ENCODE measurements at regions not wholly inside any gene's neighbourhood (a gene's known extent, or its start where the extent isn't known, plus 50 kb on each side); places are given as distances from the start of the nearest gene placed in this dataset.
"Not testable (repeated sequence)": the region's sequence is repeated elsewhere in the genome, so short reads cannot be mapped to it uniquely, and the experiment has no call there.

DNA sequence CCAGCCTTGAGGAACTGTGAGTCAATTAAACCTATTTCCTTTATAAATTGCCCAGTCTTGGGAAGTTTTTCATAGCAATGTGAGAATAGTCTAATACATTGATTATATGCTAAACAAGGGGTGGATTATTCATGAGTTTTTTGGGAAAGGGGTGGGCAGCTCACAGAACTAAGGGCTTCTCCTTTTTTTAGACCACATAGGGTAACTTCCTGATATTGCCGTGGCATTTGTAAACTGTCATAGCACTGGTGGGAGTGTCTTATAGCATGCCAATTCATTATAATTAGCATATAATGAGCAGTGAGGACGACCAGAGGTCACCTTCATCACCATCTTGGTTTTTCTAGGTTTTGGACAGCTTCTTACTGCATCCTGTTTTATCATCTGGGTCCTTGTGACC is 72.4 kb upstream of the PRKX start:
- TF ChIP-seq CTCF (IDR thresholded peaks at IDR 0.05; ENCODE audit: poor library complexity, severe bottlenecking); POLR2AphosphoS5 (IDR thresholded peaks at IDR 0.05); EP300 (conservative IDR thresholded peaks at IDR 0.05; ENCODE audit: poor library complexity, severe bottlenecking); RAD21 (conservative IDR thresholded peaks at IDR 0.05); TAF1 (IDR thresholded peaks at IDR 0.05; ENCODE audit: low read depth); SMC3 (conservative IDR thresholded peaks at IDR 0.05; ENCODE audit: poor library complexity); MXI1 (conservative IDR thresholded peaks at IDR 0.05; ENCODE audit: poor library complexity, severe bottlenecking): not testable (repeated sequence)
- TF ChIP-seq, protein P1, sequence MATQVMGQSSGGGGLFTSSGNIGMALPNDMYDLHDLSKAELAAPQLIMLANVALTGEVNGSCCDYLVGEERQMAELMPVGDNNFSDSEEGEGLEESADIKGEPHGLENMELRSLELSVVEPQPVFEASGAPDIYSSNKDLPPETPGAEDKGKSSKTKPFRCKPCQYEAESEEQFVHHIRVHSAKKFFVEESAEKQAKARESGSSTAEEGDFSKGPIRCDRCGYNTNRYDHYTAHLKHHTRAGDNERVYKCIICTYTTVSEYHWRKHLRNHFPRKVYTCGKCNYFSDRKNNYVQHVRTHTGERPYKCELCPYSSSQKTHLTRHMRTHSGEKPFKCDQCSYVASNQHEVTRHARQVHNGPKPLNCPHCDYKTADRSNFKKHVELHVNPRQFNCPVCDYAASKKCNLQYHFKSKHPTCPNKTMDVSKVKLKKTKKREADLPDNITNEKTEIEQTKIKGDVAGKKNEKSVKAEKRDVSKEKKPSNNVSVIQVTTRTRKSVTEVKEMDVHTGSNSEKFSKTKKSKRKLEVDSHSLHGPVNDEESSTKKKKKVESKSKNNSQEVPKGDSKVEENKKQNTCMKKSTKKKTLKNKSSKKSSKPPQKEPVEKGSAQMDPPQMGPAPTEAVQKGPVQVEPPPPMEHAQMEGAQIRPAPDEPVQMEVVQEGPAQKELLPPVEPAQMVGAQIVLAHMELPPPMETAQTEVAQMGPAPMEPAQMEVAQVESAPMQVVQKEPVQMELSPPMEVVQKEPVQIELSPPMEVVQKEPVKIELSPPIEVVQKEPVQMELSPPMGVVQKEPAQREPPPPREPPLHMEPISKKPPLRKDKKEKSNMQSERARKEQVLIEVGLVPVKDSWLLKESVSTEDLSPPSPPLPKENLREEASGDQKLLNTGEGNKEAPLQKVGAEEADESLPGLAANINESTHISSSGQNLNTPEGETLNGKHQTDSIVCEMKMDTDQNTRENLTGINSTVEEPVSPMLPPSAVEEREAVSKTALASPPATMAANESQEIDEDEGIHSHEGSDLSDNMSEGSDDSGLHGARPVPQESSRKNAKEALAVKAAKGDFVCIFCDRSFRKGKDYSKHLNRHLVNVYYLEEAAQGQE (IDR thresholded peaks at IDR 0.05; ENCODE audit: borderline replicate concordance) = not testable (repeated sequence)

All from neural cell (in vitro differentiated cells).